Liver (tissue), 8 donors: ENCODE measurements at regions not wholly inside any gene's neighbourhood (a gene's known extent, or its start where the extent isn't known, plus 50 kb on each side); places are given as distances from the start of the nearest gene placed in this dataset.

Experiments
- DNase-seq: peaks from one replicate; pipeline ENCODE4 v3.0.0-alpha.2; 2017; ENCODE audit warnings: low spot score
- H3K27ac ChIP-seq, 2 donors: one replicate each; pipeline ENCODE4 v1.7.0; 2013; ENCODE audit warnings: inconsistent platforms in 2 of 2, low read length in 2 of 2, control low read depth in 1 of 2, low read depth in 1 of 2, mild to moderate bottlenecking in 1 of 2
- H3K27me3 ChIP-seq, 4 donors: one replicate each; pipeline versions ENCODE4 v1.6.1 to v1.7.0; 2013; ENCODE audit warnings: low read length in 3 of 4, inconsistent platforms in 1 of 4, mild to moderate bottlenecking in 1 of 4, moderate library complexity in 1 of 4; ENCODE audit not compliant: control insufficient read depth in 4 of 4, insufficient read depth in 4 of 4
- H3K36me3 ChIP-seq, 4 donors: one replicate each; pipeline versions ENCODE4 v1.6.1 to v1.7.0; 2013; ENCODE audit warnings: low read length in 3 of 4, mild to moderate bottlenecking in 3 of 4, low read depth in 1 of 4, moderate library complexity in 1 of 4; ENCODE audit not compliant: control insufficient read depth in 4 of 4, insufficient read depth in 3 of 4
- H3K4me1 ChIP-seq, 4 donors: one replicate each; pipeline versions ENCODE4 v1.6.1 to v1.7.0; 2013; ENCODE audit warnings: low read length in 3 of 4, mild to moderate bottlenecking in 3 of 4, moderate library complexity in 1 of 4; ENCODE audit not compliant: control insufficient read depth in 4 of 4, insufficient read depth in 4 of 4
- H3K4me3 ChIP-seq, 3 donors: one replicate each; pipeline versions ENCODE4 v1.6.1 to v1.7.0; 2013; ENCODE audit warnings: low read length in 3 of 3, control low read depth in 1 of 3, low read depth in 1 of 3, mild to moderate bottlenecking in 1 of 3
- H3K9ac ChIP-seq, 2 donors: one replicate each; pipeline ENCODE4 v1.7.0; 2013; ENCODE audit warnings: low read length in 2 of 2, mild to moderate bottlenecking in 2 of 2, moderate library complexity in 2 of 2, control low read depth in 1 of 2, low read depth in 1 of 2
- H3K9me3 ChIP-seq, 4 donors: one replicate each; pipeline versions ENCODE4 v1.6.1 to v1.7.0; 2013; ENCODE audit warnings: low read length in 3 of 4; ENCODE audit not compliant: control insufficient read depth in 4 of 4
- CTCF ChIP-seq: fragments of 150-350 bp; IDR thresholded peaks from 2 replicates; pipeline ENCODE4 v1.5.1; 2017; ENCODE audit warnings: improper control_type of control experiment, low read depth, low read length; ENCODE audit not compliant: missing input control
- EGR1 ChIP-seq, 2 donors: IDR thresholded peaks; 2 replicates each; pipeline ENCODE4 v1.6.1; 2016 to 2018; ENCODE audit warnings: antibody characterized with exemption in 2 of 2, low read depth in 2 of 2
- GABPA ChIP-seq, 2 donors: IDR thresholded peaks in 1 of 2; conservative IDR thresholded peaks in 1 of 2; 2 replicates each; pipeline ENCODE4 v1.6.1; 2016; ENCODE audit warnings: antibody characterized with exemption in 2 of 2, mild to moderate bottlenecking in 1 of 2, moderate library complexity in 1 of 2
- HNF4A ChIP-seq, 2 donors: conservative IDR thresholded peaks; 2 replicates each; pipeline ENCODE4 v1.6.1; 2016; ENCODE audit warnings: antibody characterized with exemption in 2 of 2, mild to moderate bottlenecking in 2 of 2
- HNF4G ChIP-seq: IDR thresholded peaks from 2 replicates; pipeline ENCODE4 v1.6.1; 2016; ENCODE audit warnings: antibody characterized with exemption
- JUND ChIP-seq, 2 donors: IDR thresholded peaks; 2 replicates each; pipeline ENCODE4 v1.6.1; 2016; ENCODE audit warnings: antibody characterized with exemption in 2 of 2
- MAX ChIP-seq: IDR thresholded peaks from 2 replicates; pipeline ENCODE4 v1.6.1; 2016; ENCODE audit warnings: antibody characterized with exemption
- NR2F2 ChIP-seq: IDR thresholded peaks from 2 replicates; pipeline ENCODE4 v1.6.1; 2016; ENCODE audit warnings: antibody characterized with exemption
- RAD21 ChIP-seq, 2 donors: IDR thresholded peaks; 2 replicates each; pipeline ENCODE4 v1.6.1; 2016; ENCODE audit warnings: antibody characterized with exemption in 2 of 2, mild to moderate bottlenecking in 2 of 2
- REST ChIP-seq: IDR thresholded peaks from 2 replicates; pipeline ENCODE4 v1.6.1; 2016; ENCODE audit warnings: antibody characterized with exemption, mild to moderate bottlenecking
- RXRA ChIP-seq, 2 donors: IDR thresholded peaks; 2 replicates each; pipeline ENCODE4 v1.6.1; 2017 to 2018; ENCODE audit warnings: antibody characterized with exemption in 2 of 2, mild to moderate bottlenecking in 1 of 2
- TAF1 ChIP-seq: conservative IDR thresholded peaks from 2 replicates; pipeline ENCODE4 v1.6.1; 2016; ENCODE audit warnings: antibody characterized with exemption, mild to moderate bottlenecking
- YY1 ChIP-seq: IDR thresholded peaks from 2 replicates; pipeline ENCODE4 v1.6.1; 2016; ENCODE audit warnings: antibody characterized with exemption, mild to moderate bottlenecking
- WGBS: extraction: QIAGEN DNeasy Blood & Tissue Kit; methylation state at CpG from one replicate; pipeline ENCODE4 v1.1.7; 2013; 5-methylcytosine and 5-hydroxymethylcytosine counted together
- TF ChIP-seq, protein P1 (sequence below): IDR thresholded peaks from 2 replicates; pipeline ENCODE4 v1.6.1; 2016; ENCODE audit warnings: antibody characterized with exemption
- TF ChIP-seq, protein P2 (sequence below): IDR thresholded peaks from 2 replicates; pipeline ENCODE4 v1.6.1; 2016; ENCODE audit warnings: antibody characterized with exemption
- donor health status: healthy.
- donor health status: healthy.
- donor health status: healthy.
- donor health status: healthy.
- donor health status: healthy.

DNA sequence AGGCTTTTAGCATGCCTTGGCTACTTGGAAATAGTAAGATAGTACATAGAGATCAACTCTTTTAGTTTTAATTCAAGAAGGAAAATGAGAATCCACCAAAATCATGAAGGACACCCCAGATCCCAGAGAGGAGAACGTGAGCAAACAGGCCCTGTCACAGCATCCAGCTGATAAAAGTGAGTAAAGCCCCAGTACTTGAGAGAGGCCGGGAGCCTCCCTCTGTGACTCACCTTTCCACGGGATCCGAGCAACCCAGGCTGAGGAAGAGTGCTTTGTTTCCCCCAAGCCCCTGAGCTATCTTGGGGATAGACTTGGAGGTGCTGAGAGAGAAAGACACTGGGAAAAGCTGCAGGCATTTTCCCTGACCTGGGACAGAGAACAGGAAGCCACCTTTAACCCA lies 238.6 kb downstream of the DUSP10 start:
- TF ChIP-seq GABPA (IDR thresholded peaks at IDR 0.05 in 1 of 2, conservative IDR thresholded peaks at IDR 0.05 in 1 of 2) (no peak), EGR1 (IDR thresholded peaks at IDR 0.05; ENCODE audit: low read depth in 2 of 2) (no peak), REST (no peak), MAX (no peak), JUND (IDR thresholded peaks at IDR 0.05) (no peak), RXRA (IDR thresholded peaks at IDR 0.05) (no peak), CTCF (no peak), NR2F2 (no peak), HNF4G (no peak), YY1 (no peak), RAD21 (IDR thresholded peaks at IDR 0.05) (no peak), HNF4A (conservative IDR thresholded peaks at IDR 0.05) (no peak), TAF1 (no peak)
- TF ChIP-seq, protein P1, sequence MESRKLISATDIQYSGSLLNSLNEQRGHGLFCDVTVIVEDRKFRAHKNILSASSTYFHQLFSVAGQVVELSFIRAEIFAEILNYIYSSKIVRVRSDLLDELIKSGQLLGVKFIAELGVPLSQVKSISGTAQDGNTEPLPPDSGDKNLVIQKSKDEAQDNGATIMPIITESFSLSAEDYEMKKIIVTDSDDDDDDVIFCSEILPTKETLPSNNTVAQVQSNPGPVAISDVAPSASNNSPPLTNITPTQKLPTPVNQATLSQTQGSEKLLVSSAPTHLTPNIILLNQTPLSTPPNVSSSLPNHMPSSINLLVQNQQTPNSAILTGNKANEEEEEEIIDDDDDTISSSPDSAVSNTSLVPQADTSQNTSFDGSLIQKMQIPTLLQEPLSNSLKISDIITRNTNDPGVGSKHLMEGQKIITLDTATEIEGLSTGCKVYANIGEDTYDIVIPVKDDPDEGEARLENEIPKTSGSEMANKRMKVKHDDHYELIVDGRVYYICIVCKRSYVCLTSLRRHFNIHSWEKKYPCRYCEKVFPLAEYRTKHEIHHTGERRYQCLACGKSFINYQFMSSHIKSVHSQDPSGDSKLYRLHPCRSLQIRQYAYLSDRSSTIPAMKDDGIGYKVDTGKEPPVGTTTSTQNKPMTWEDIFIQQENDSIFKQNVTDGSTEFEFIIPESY, result no peak
- TF ChIP-seq, protein P2, sequence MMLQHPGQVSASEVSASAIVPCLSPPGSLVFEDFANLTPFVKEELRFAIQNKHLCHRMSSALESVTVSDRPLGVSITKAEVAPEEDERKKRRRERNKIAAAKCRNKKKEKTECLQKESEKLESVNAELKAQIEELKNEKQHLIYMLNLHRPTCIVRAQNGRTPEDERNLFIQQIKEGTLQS, result no peak
- H3K4me1 ChIP-seq, result no peaks in the 10 kb centered on the region
- no peaks in the 10 kb centered on the region for H3K36me3 ChIP-seq
- H3K9me3 ChIP-seq, result peaks cover 0 to 5% (median 0%) of the 10 kb centered on the region in 4 donors
- H3K27ac ChIP-seq, result no peak overlapping the region
- no peak overlapping the region for H3K4me3 ChIP-seq
- H3K27me3 ChIP-seq, result no peaks in the 10 kb centered on the region
- 70% methylated on average over 4 of the region's 4 CpGs for WGBS
- H3K9ac ChIP-seq, result no peak overlapping the region
- no peak for DNase-seq
